ENCODE measurements at regions not wholly inside any gene's neighbourhood (a gene's known extent, or its start where the extent isn't known, plus 50 kb on each side); places are given as distances from the start of the nearest gene placed in this dataset.

DNA sequence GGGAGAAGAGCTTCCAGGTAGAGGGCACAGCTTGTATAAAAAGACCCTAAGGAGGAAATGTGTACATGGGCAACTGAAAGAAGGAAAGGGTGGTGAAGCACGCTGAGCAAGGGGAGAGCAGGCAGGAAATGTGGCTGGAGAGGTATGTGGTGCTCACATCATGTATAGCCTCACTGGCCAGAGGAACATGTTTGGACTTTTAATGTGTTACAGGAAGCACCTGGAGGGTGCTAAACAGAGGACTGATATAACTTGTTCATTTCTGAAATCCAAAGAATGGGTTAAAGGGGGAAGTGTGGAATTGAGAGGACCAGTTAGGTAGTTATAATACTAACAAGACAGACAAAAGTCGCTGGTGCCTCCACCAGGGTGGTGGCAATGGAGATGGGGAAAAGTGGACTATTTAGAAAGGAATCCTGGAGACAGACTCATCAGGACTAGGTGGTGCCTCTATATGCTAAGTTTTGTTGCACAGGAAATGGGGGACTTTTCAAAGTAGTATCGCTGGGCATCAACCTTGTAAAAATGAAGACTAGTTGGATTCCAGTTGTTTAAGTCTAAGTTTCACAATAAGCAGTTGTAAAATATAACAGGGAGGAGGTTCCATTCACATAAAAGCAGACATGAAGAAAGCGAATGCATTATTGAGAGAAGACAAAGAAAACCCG lies 63.1 kb upstream of the CD180 start:
- H3K27me3 Mint-ChIP-seq (ENCODE audit: low read depth, unreplicated experiment), result no peaks in the 10 kb centered on the region
- no peak overlapping the region for H3K27ac Mint-ChIP-seq (ENCODE audit: unreplicated experiment)
- no peak overlapping the region for H3K4me3 ChIP-seq (ENCODE audit: insufficient read depth, low read depth, low read length)
- no peaks in the 10 kb centered on the region for H3K9me3 ChIP-seq (ENCODE audit: insufficient read depth, low read depth, low read length)
- no peaks in the 10 kb centered on the region for H3K36me3 Mint-ChIP-seq (ENCODE audit: low read depth, unreplicated experiment)
- no peak overlapping the region for H3K4me3 Mint-ChIP-seq (ENCODE audit: unreplicated experiment)
- H3K4me1 Mint-ChIP-seq (ENCODE audit: low read depth, unreplicated experiment), result peaks cover 5% of the 10 kb centered on the region
- TF ChIP-seq, protein P1, sequence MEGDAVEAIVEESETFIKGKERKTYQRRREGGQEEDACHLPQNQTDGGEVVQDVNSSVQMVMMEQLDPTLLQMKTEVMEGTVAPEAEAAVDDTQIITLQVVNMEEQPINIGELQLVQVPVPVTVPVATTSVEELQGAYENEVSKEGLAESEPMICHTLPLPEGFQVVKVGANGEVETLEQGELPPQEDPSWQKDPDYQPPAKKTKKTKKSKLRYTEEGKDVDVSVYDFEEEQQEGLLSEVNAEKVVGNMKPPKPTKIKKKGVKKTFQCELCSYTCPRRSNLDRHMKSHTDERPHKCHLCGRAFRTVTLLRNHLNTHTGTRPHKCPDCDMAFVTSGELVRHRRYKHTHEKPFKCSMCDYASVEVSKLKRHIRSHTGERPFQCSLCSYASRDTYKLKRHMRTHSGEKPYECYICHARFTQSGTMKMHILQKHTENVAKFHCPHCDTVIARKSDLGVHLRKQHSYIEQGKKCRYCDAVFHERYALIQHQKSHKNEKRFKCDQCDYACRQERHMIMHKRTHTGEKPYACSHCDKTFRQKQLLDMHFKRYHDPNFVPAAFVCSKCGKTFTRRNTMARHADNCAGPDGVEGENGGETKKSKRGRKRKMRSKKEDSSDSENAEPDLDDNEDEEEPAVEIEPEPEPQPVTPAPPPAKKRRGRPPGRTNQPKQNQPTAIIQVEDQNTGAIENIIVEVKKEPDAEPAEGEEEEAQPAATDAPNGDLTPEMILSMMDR (IDR thresholded peaks at IDR 0.05; ENCODE audit: insufficient read depth, low read depth, low read length), result no peak
- TF ChIP-seq EZH2 (IDR thresholded peaks at IDR 0.05; ENCODE audit: insufficient read depth, low read length), result no peak
- FAIRE-seq (no peak), DNase-seq (ENCODE audit: low read depth) (no peak)
- H3K4me1 ChIP-seq (ENCODE audit: insufficient read depth, low read length), result no peaks in the 10 kb centered on the region
- no peaks in the 10 kb centered on the region for H3K79me2 ChIP-seq (ENCODE audit: insufficient read depth, low read length)
- H2AFZ ChIP-seq (ENCODE audit: low read depth, low read length), result no peak overlapping the region
- H3K4me2 ChIP-seq (ENCODE audit: low read length), result no peak overlapping the region
- H4K20me1 ChIP-seq (ENCODE audit: insufficient read depth, low read length), result no peaks in the 10 kb centered on the region
- no peaks in the 10 kb centered on the region for H3K27me3 ChIP-seq (ENCODE audit: insufficient read depth, low read length)
- H3K27ac ChIP-seq (ENCODE audit: low read depth, low read length), result no peak overlapping the region
- peaks cover 2% of the 10 kb centered on the region for H3K9me3 Mint-ChIP-seq (ENCODE audit: unreplicated experiment)
- no peaks in the 10 kb centered on the region for H3K36me3 ChIP-seq (ENCODE audit: insufficient read depth, low read length)
- no peak overlapping the region for H3K9ac ChIP-seq (ENCODE audit: low read length)

GRCh38 chr5:67257500-67257899 lies 60.9 kb upstream of the CD180 start:
- Histone ChIP-seq H4K20me1 (ENCODE audit: insufficient read depth, low read length) (no peaks in the 10 kb centered on the region), H3K36me3 (ENCODE audit: insufficient read depth, low read length) (no peaks in the 10 kb centered on the region), H3K27ac (ENCODE audit: low read depth, low read length) (no peak overlapping the region), H3K79me2 (ENCODE audit: insufficient read depth, low read length) (no peaks in the 10 kb centered on the region), H3K4me3 (ENCODE audit: insufficient read depth, low read depth, low read length) (no peak overlapping the region), H2AFZ (ENCODE audit: low read depth, low read length) (no peak overlapping the region), H3K9ac (ENCODE audit: low read length) (no peak overlapping the region), H3K4me2 (ENCODE audit: low read length) (no peak overlapping the region), H3K27me3 (ENCODE audit: insufficient read depth, low read length) (no peaks in the 10 kb centered on the region), H3K9me3 (ENCODE audit: insufficient read depth, low read depth, low read length) (no peaks in the 10 kb centered on the region), H3K4me1 (ENCODE audit: insufficient read depth, low read length) (no peaks in the 10 kb centered on the region)
- H3K27ac Mint-ChIP-seq (ENCODE audit: unreplicated experiment), result no peak overlapping the region
- H3K36me3 Mint-ChIP-seq (ENCODE audit: low read depth, unreplicated experiment), result no peaks in the 10 kb centered on the region
- no peak overlapping the region for H3K4me3 Mint-ChIP-seq (ENCODE audit: unreplicated experiment)
- peaks cover 5% of the 10 kb centered on the region for H3K4me1 Mint-ChIP-seq (ENCODE audit: low read depth, unreplicated experiment)
- peaks cover 2% of the 10 kb centered on the region for H3K9me3 Mint-ChIP-seq (ENCODE audit: unreplicated experiment)
- no peak for FAIRE-seq
- TF ChIP-seq, protein P1 (IDR thresholded peaks at IDR 0.05; ENCODE audit: insufficient read depth, low read depth, low read length), result no peak
- no peak for TF ChIP-seq EZH2 (IDR thresholded peaks at IDR 0.05; ENCODE audit: insufficient read depth, low read length)
- DNase-seq (ENCODE audit: low read depth), result no peak
- no peaks in the 10 kb centered on the region for H3K27me3 Mint-ChIP-seq (ENCODE audit: low read depth, unreplicated experiment)

DNA sequence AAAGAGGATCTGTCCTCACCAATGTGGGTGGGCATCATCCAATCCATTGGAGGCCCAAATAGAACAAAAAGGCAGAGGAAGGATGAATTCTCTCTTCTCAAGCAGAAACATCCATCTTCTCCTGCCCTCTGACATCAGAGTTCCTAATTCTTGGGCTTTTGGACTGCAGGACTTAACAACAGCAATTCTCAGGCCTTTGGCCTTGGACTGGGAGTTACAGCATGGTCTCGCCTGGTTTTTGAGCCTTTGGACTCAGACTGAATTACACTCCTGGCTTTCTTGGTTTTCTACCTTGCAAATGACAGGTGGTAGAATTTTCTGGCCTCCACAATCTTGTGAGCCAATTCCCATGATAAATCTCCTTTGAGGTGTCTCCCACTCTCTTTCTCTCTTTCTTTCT lies 60.5 kb upstream of the CD180 start:
- Histone ChIP-seq H3K27me3 (ENCODE audit: insufficient read depth, low read length) (no peaks in the 10 kb centered on the region), H3K9ac (ENCODE audit: low read length) (no peak overlapping the region), H3K4me2 (ENCODE audit: low read length) (no peak overlapping the region), H2AFZ (ENCODE audit: low read depth, low read length) (no peak overlapping the region), H4K20me1 (ENCODE audit: insufficient read depth, low read length) (no peaks in the 10 kb centered on the region), H3K4me3 (ENCODE audit: insufficient read depth, low read depth, low read length) (no peak overlapping the region), H3K79me2 (ENCODE audit: insufficient read depth, low read length) (no peaks in the 10 kb centered on the region), H3K27ac (ENCODE audit: low read depth, low read length) (no peak overlapping the region), H3K4me1 (ENCODE audit: insufficient read depth, low read length) (no peaks in the 10 kb centered on the region), H3K36me3 (ENCODE audit: insufficient read depth, low read length) (no peaks in the 10 kb centered on the region), H3K9me3 (ENCODE audit: insufficient read depth, low read depth, low read length) (no peaks in the 10 kb centered on the region)
- peaks cover 5% of the 10 kb centered on the region for H3K4me1 Mint-ChIP-seq (ENCODE audit: low read depth, unreplicated experiment)
- DNase-seq (ENCODE audit: low read depth), result no peak
- no peaks in the 10 kb centered on the region for H3K36me3 Mint-ChIP-seq (ENCODE audit: low read depth, unreplicated experiment)
- no peak for FAIRE-seq
- no peaks in the 10 kb centered on the region for H3K27me3 Mint-ChIP-seq (ENCODE audit: low read depth, unreplicated experiment)
- no peak overlapping the region for H3K4me3 Mint-ChIP-seq (ENCODE audit: unreplicated experiment)
- TF ChIP-seq, protein P1 (IDR thresholded peaks at IDR 0.05; ENCODE audit: insufficient read depth, low read depth, low read length), result no peak
- no peak for TF ChIP-seq EZH2 (IDR thresholded peaks at IDR 0.05; ENCODE audit: insufficient read depth, low read length)
- peaks cover 6% of the 10 kb centered on the region for H3K9me3 Mint-ChIP-seq (ENCODE audit: unreplicated experiment)
- H3K27ac Mint-ChIP-seq (ENCODE audit: unreplicated experiment), result no peak overlapping the region

Data from astrocyte (in vitro differentiated cells and primary cell).